ENCODE measurements at regions not wholly inside any gene's neighbourhood (a gene's known extent, or its start where the extent isn't known, plus 50 kb on each side); places are given as distances from the start of the nearest gene placed in this dataset.

- TF ChIP-seq CTCF (conservative IDR thresholded peaks at IDR 0.05; ENCODE audit: low read depth, low read length), result peak; percentile 81
- DNase-seq (ENCODE audit: low read depth), result no peak
- H3K4me3 ChIP-seq (ENCODE audit: low read depth, low read length), result no peak overlapping the region
Measured at GRCh38 chr16:72400257-72401083, 228.5 kb upstream of the PMFBP1 start.

GRCh38 chr16:72399811-72400210, 227.9 kb upstream of the PMFBP1 start:
- H3K4me3 ChIP-seq (ENCODE audit: low read depth, low read length), result no peak overlapping the region
- no peak for TF ChIP-seq CTCF (conservative IDR thresholded peaks at IDR 0.05; ENCODE audit: low read depth, low read length)
- no peak for DNase-seq (ENCODE audit: low read depth)

- TF ChIP-seq CTCF (conservative IDR thresholded peaks at IDR 0.05; ENCODE audit: low read depth, low read length), result no peak
- DNase-seq (ENCODE audit: low read depth), result no peak
- no peak overlapping the region for H3K4me3 ChIP-seq (ENCODE audit: low read depth, low read length)
Measured at GRCh38 chr16:72397876-72398275, 225.9 kb upstream of the PMFBP1 start.

GRCh38 chr16:72394526-72394925, 222.6 kb upstream of the PMFBP1 start:
- DNase-seq (ENCODE audit: low read depth), result no peak
- TF ChIP-seq CTCF (conservative IDR thresholded peaks at IDR 0.05; ENCODE audit: low read depth, low read length), result no peak

GRCh38 chr16:72389791-72390190, 217.8 kb upstream of the PMFBP1 start:
- no peak overlapping the region for H3K4me3 ChIP-seq (ENCODE audit: low read depth, low read length)
- no peak for TF ChIP-seq CTCF (conservative IDR thresholded peaks at IDR 0.05; ENCODE audit: low read depth, low read length)
- no peak for DNase-seq (ENCODE audit: low read depth)

More at GRCh38 chr16:72394526-72394925, 222.6 kb upstream of the PMFBP1 start:
- no peak overlapping the region for H3K4me3 ChIP-seq (ENCODE audit: low read depth, low read length)

- no peak for DNase-seq (ENCODE audit: low read depth)
- TF ChIP-seq CTCF (conservative IDR thresholded peaks at IDR 0.05; ENCODE audit: low read depth, low read length), result no peak
- no peak overlapping the region for H3K4me3 ChIP-seq (ENCODE audit: low read depth, low read length)
Measured at GRCh38 chr16:72388007-72388406, 216.1 kb upstream of the PMFBP1 start.

GRCh38 chr16:72384651-72385050, 212.7 kb upstream of the PMFBP1 start:
- no peak for TF ChIP-seq CTCF (conservative IDR thresholded peaks at IDR 0.05; ENCODE audit: low read depth, low read length)
- DNase-seq (ENCODE audit: low read depth), result no peak

More at GRCh38 chr16:72384651-72385050, 212.7 kb upstream of the PMFBP1 start:
- H3K4me3 ChIP-seq (ENCODE audit: low read depth, low read length), result no peak overlapping the region

All from epithelial cell of proximal tubule (primary cell).